ENCODE measurements at regions not wholly inside any gene's neighbourhood (a gene's known extent, or its start where the extent isn't known, plus 50 kb on each side); places are given as distances from the start of the nearest gene placed in this dataset.

GRCh38 chr11:32204751-32205150 lies 113.9 kb downstream of the RCN1 start:
- no peak for DNase-seq

- no peak for DNase-seq
Measured at GRCh38 chr11:32210556-32210955, 119.7 kb downstream of the RCN1 start.

- DNase-seq: no peak
Measured at GRCh38 chr11:32213223-32213622, 122.3 kb downstream of the RCN1 start.

- no peak for DNase-seq
Measured at GRCh38 chr11:32215157-32215556, 124.3 kb downstream of the RCN1 start.

- no peak for DNase-seq
Measured at GRCh38 chr11:32216749-32217148, 125.9 kb downstream of the RCN1 start.

- no peak for DNase-seq
Measured at GRCh38 chr11:32219320-32219719, 128.4 kb downstream of the RCN1 start.

GRCh38 chr11:32221476-32222032 lies 130.7 kb downstream of the RCN1 start:
- no peak for DNase-seq

GRCh38 chr11:32224580-32224979 lies 133.7 kb downstream of the RCN1 start:
- DNase-seq: no peak

- DNase-seq: no peak
Measured at GRCh38 chr11:32225571-32226285, 134.9 kb downstream of the RCN1 start.

- DNase-seq: no peak
Measured at GRCh38 chr11:32226480-32226879, 135.6 kb downstream of the RCN1 start.

- no peak for DNase-seq
Measured at GRCh38 chr11:32229576-32230240, 138.8 kb downstream of the RCN1 start.

- no peak for DNase-seq
Measured at GRCh38 chr11:32231909-32232493, 141.1 kb downstream of the RCN1 start.

- DNase-seq: no peak
Measured at GRCh38 chr11:32232516-32232915, 141.6 kb downstream of the RCN1 start.

- DNase-seq: no peak
Measured at GRCh38 chr11:32233276-32233675, 142.4 kb downstream of the RCN1 start.

- DNase-seq: no peak
Measured at GRCh38 chr11:32233928-32234327, 143.1 kb downstream of the RCN1 start.

- DNase-seq: no peak
Measured at GRCh38 chr11:32244453-32244852, 153.6 kb downstream of the RCN1 start.

- DNase-seq: no peak
Measured at GRCh38 chr11:32253706-32254105, 162.8 kb downstream of the RCN1 start.

- DNase-seq: no peak
Measured at GRCh38 chr11:32255841-32256240, 165.0 kb downstream of the RCN1 start.

- DNase-seq: no peak
Measured at GRCh38 chr11:32256466-32256865, 165.6 kb downstream of the RCN1 start.

- DNase-seq: no peak
Measured at GRCh38 chr11:32259641-32260081, 168.8 kb downstream of the RCN1 start.

GRCh38 chr11:32262367-32262766 lies 171.5 kb downstream of the RCN1 start:
- no peak for DNase-seq

- no peak for DNase-seq
Measured at GRCh38 chr11:32265911-32266310, 169.4 kb downstream of the WT1 start.

GRCh38 chr11:32266601-32267000 lies 168.7 kb downstream of the WT1 start:
- DNase-seq: no peak

GRCh38 chr11:32267679-32268187 lies 167.6 kb downstream of the WT1 start:
- DNase-seq: no peak

Data from CD4-positive, alpha-beta T cell treated with Interleukin-15 for 1 hour (primary cell).